IMR-90 (cell line): ENCODE measurements at regions not wholly inside any gene's neighbourhood (a gene's known extent, or its start where the extent isn't known, plus 50 kb on each side); places are given as distances from the start of the nearest gene placed in this dataset.

Source experiments
- ATAC-seq: fragments of 200-7000 bp; cut with Tn5 transposase; 2 replicates; pipeline ENCODE4 v1.9.1; 2020; ENCODE audit warnings: low read depth, mild to moderate bottlenecking, moderate library complexity
- BruUV-seq: library from RNA; stranded (reverse); fragments of 400-500 nt; replicated peaks from 2 replicates; lab custom pipeline; 2021; lab: Mats Ljungman, UMichigan
- CTCF ChIA-PET: fragments of 300-600 bp; formaldehyde crosslinking; extraction: SDS; loops from one replicate; lab custom pipeline; 2021; ENCODE audit warnings: antibody characterized with exemption; lab: Yijun Ruan, JAX
- POLR2A ChIA-PET: fragments of 300-600 bp; sonication (Branson Sonifier 250); formaldehyde crosslinking; loops from one replicate; lab custom pipeline; 2022; ENCODE audit warnings: antibody characterized with exemption; ENCODE audit not compliant: unreplicated experiment; lab: Charles Lee
- DNase-seq: peaks from one replicate; pipeline ENCODE4 v3.0.0; 2013
- H2AFZ ChIP-seq: replicated peaks from 2 replicates; pipeline ENCODE3; 2013; ENCODE audit warnings: low read length, mild to moderate bottlenecking; ENCODE audit not compliant: poor library complexity
- H2AK5ac ChIP-seq: 2 replicates; pipeline ENCODE4 v1.6.1; 2013; ENCODE audit warnings: low read depth, low read length, inconsistent platforms
- H2AK9ac ChIP-seq: replicated peaks from 2 replicates; pipeline ENCODE3; 2013; ENCODE audit warnings: mild to moderate bottlenecking, low read depth, low read length, moderate library complexity; ENCODE audit not compliant: poor library complexity
- H2BK120ac ChIP-seq: 2 replicates; pipeline ENCODE4 v1.6.1; 2013; ENCODE audit warnings: low read depth, low read length, inconsistent platforms
- H2BK15ac ChIP-seq: 3 replicates; pipeline ENCODE4 v1.6.1; 2013; ENCODE audit warnings: low read depth, low read length, inconsistent platforms
- H2BK20ac ChIP-seq: 2 replicates; pipeline ENCODE4 v1.6.1; 2013; ENCODE audit warnings: low read depth, mild to moderate bottlenecking, inconsistent platforms, low read length, moderate library complexity
- H2BK5ac ChIP-seq: 2 replicates; pipeline ENCODE4 v1.6.1; 2013; ENCODE audit warnings: mild to moderate bottlenecking, low read depth, low read length, inconsistent platforms; ENCODE audit not compliant: poor library complexity, severe bottlenecking
- H3K14ac ChIP-seq: replicated peaks from 2 replicates; pipeline ENCODE4 v1.6.1; 2013; ENCODE audit warnings: low read depth, low read length, inconsistent platforms
- H3K18ac ChIP-seq: 2 replicates; pipeline ENCODE4 v1.6.1; 2013; ENCODE audit warnings: low read depth, low read length, control low read depth
- H3K23ac ChIP-seq: 2 replicates; pipeline ENCODE4 v1.6.1; 2013; ENCODE audit warnings: low read depth, low read length, inconsistent platforms
- H3K27ac ChIP-seq: 2 replicates; pipeline ENCODE4 v1.5.1; 2013; ENCODE audit warnings: mild to moderate bottlenecking, control low read depth, low read length; ENCODE audit not compliant: insufficient read depth
- H3K27me3 ChIP-seq: 2 replicates; pipeline ENCODE4 v1.6.1; 2013; ENCODE audit warnings: low read length; ENCODE audit not compliant: control insufficient read depth, insufficient read depth
- H3K36me3 ChIP-seq: 2 replicates; pipeline ENCODE4 v1.6.1; 2013; ENCODE audit warnings: low read length, mixed read lengths; ENCODE audit not compliant: control insufficient read depth, insufficient read depth
- H3K4ac ChIP-seq: 2 replicates; pipeline ENCODE4 v1.6.1; 2013; ENCODE audit warnings: low read depth, low read length, inconsistent platforms
- H3K4me1 ChIP-seq: 2 replicates; pipeline ENCODE4 v1.6.1; 2013; ENCODE audit warnings: low read length, mixed read lengths; ENCODE audit not compliant: control insufficient read depth, insufficient read depth
- H3K4me2 ChIP-seq: 2 replicates; pipeline ENCODE4 v1.6.1; 2013; ENCODE audit warnings: low read depth, mild to moderate bottlenecking, control low read depth, low read length, moderate library complexity
- H3K4me3 ChIP-seq: 2 replicates; pipeline ENCODE4 v1.5.1; 2013; ENCODE audit warnings: low read depth, mild to moderate bottlenecking, control low read depth, low read length, moderate library complexity; ENCODE audit not compliant: insufficient read depth
- H3K56ac ChIP-seq: 2 replicates; pipeline ENCODE4 v1.6.1; 2013; ENCODE audit warnings: low read length, inconsistent platforms; ENCODE audit not compliant: insufficient read depth; ENCODE audit errors: extremely low read depth
- H3K79me1 ChIP-seq, 2 experiments: 2 replicates each; pipeline ENCODE4 v1.6.1; 2013; ENCODE audit warnings: low read length in 2 of 2, inconsistent platforms in 1 of 2, low read depth in 1 of 2
- H3K9ac ChIP-seq: 2 replicates; pipeline ENCODE4 v1.6.1; 2013; ENCODE audit warnings: low read depth, low read length, control low read depth
- H3K9me1 ChIP-seq: 2 replicates; pipeline ENCODE4 v1.6.1; 2013; ENCODE audit warnings: low read length, inconsistent platforms; ENCODE audit not compliant: insufficient read depth
- H3K9me3 ChIP-seq: 2 replicates; pipeline ENCODE4 v1.6.1; 2013; ENCODE audit warnings: low read length; ENCODE audit not compliant: control insufficient read depth, insufficient read depth
- H4K20me1 ChIP-seq: 2 replicates; pipeline ENCODE4 v1.6.1; 2013; ENCODE audit warnings: low read length, inconsistent platforms; ENCODE audit not compliant: insufficient read depth
- H4K5ac ChIP-seq: 2 replicates; pipeline ENCODE4 v1.6.1; 2013; ENCODE audit warnings: mild to moderate bottlenecking, low read depth, low read length, control low read depth
- H4K8ac ChIP-seq, 2 experiments: 2 replicates each; pipeline ENCODE4 v1.6.1; 2013; ENCODE audit warnings: low read depth in 2 of 2, low read length in 2 of 2, control low read depth in 1 of 2, inconsistent platforms in 1 of 2
- H4K91ac ChIP-seq: 2 replicates; pipeline ENCODE4 v1.6.1; 2013; ENCODE audit warnings: low read depth, low read length, inconsistent platforms; ENCODE audit not compliant: insufficient read depth
- CEBPB ChIP-seq: IDR thresholded peaks from 2 replicates; pipeline ENCODE4 v1.6.1; 2012; ENCODE audit warnings: low read depth, low read length, improper control_type of control experiment
- CHD1 ChIP-seq: IDR thresholded peaks from 2 replicates; pipeline ENCODE4 v1.6.1; 2012; ENCODE audit warnings: low read depth, low read length, improper control_type of control experiment
- FOS ChIP-seq: fragments of 150-350 bp; IDR thresholded peaks from 2 replicates; pipeline ENCODE4 v1.6.1; 2016; ENCODE audit warnings: low read depth, low read length
- MAZ ChIP-seq: IDR thresholded peaks from 2 replicates; pipeline ENCODE4 v1.6.1; 2012; ENCODE audit warnings: low read depth, mild to moderate bottlenecking, low read length, improper control_type of control experiment, moderate library complexity, borderline replicate concordance
- MXI1 ChIP-seq: IDR thresholded peaks from 2 replicates; pipeline ENCODE4 v1.6.1; 2012; ENCODE audit warnings: low read depth, mild to moderate bottlenecking, low read length, moderate library complexity, borderline replicate concordance
- NFE2L2 ChIP-seq: fragments of 150-350 bp; IDR thresholded peaks from 2 replicates; pipeline ENCODE4 v1.6.1; 2016; ENCODE audit warnings: low read depth, mild to moderate bottlenecking, low read length
- POLR2A ChIP-seq: IDR thresholded peaks from 2 replicates; pipeline ENCODE4 v1.6.1; 2012; ENCODE audit warnings: mild to moderate bottlenecking, low read depth, low read length
- RAD21 ChIP-seq: IDR thresholded peaks from 2 replicates; pipeline ENCODE4 v1.6.1; 2012; ENCODE audit warnings: low read length, improper control_type of control experiment
- RFX5 ChIP-seq: IDR thresholded peaks from 2 replicates; pipeline ENCODE4 v1.8.0; 2012; ENCODE audit warnings: low read depth, mild to moderate bottlenecking, low read length, moderate library complexity
- SMC3 ChIP-seq: fragments of 150-350 bp; IDR thresholded peaks from 2 replicates; pipeline ENCODE4 v1.6.1; 2016; ENCODE audit warnings: low read depth, mild to moderate bottlenecking, antibody characterized with exemption, low read length, moderate library complexity
- USF2 ChIP-seq: fragments of 150-350 bp; IDR thresholded peaks from 2 replicates; pipeline ENCODE4 v1.6.1; 2017; ENCODE audit warnings: mild to moderate bottlenecking, antibody characterized with exemption, low read length, low read depth
- WGBS, 2 experiments: methylation state at CpG; one replicate each; pipeline versions ENCODE4 v1.1.5 to v1.1.7; 2013; ENCODE audit warnings: missing lambda C conversion rate in 2 of 2; ENCODE audit not compliant: insufficient read length in 1 of 2; ENCODE audit errors: extremely low coverage in 2 of 2; 5-methylcytosine and 5-hydroxymethylcytosine counted together
- dilution Hi-C: fragments of 300-500 bp; cut with HindIII; formaldehyde crosslinking; loops from one replicate; pipeline ENCODE4 v1.14.3; 2018; ENCODE audit warnings: low sequenced_read_pairs; ENCODE audit not compliant: unreplicated experiment
- in situ Hi-C: fragments of 300-500 bp; cut with MboI; formaldehyde crosslinking; loops from 3 replicates; pipeline ENCODE4 v1.14.3; 2019; ENCODE audit warnings: low sequenced_read_pairs, inconsistent platforms, mixed read lengths
- intact Hi-C: fragments of 100-400 bp; cut with micrococcal nuclease; formaldehyde crosslinking; loops from 2 replicates; pipeline ENCODE4 v1.10.0; 2022

- Histone ChIP-seq H4K5ac (no peak overlapping the region), H3K56ac (no peak overlapping the region), H2BK15ac (no peak overlapping the region), H2AFZ (no peak overlapping the region), H3K4me3 (no peak overlapping the region), H3K79me1 (no peaks in the 10 kb centered on the region), H3K23ac (no peak overlapping the region), H4K20me1 (no peaks in the 10 kb centered on the region), H3K4me2 (no peak overlapping the region), H3K27me3 (no peaks in the 10 kb centered on the region), H2BK20ac (no peak overlapping the region), H3K27ac (no peak overlapping the region), H2AK9ac (no peak overlapping the region), H3K9ac (no peak overlapping the region), H3K4ac (no peak overlapping the region), H3K18ac (no peak overlapping the region), H2BK120ac (no peak overlapping the region), H3K9me1 (no peaks in the 10 kb centered on the region), H3K4me1 (no peaks in the 10 kb centered on the region), H3K9me3 (peaks cover 13% of the 10 kb centered on the region), H2BK5ac (no peak overlapping the region), H3K36me3 (no peaks in the 10 kb centered on the region), H2AK5ac (no peak overlapping the region), H3K14ac (no peak overlapping the region), H4K91ac (no peak overlapping the region), H4K8ac (no peak overlapping the region)
- no TSS peak for BruUV-seq
- dilution Hi-C loops = no loop called here
- POLR2A ChIA-PET = no interaction called here
- CTCF ChIA-PET = no interaction called here
- in situ Hi-C loops = no loop called here
- intact Hi-C loops = no loop called here
- DNase-seq (no peak), ATAC-seq (no peak)
- no CpG with 5 or more reads among the region's 2 CpGs for WGBS, 2 experiments
- TF ChIP-seq RFX5 (no peak), FOS (no peak), MXI1 (no peak), CEBPB (no peak), MAZ (no peak), USF2 (no peak), NFE2L2 (no peak), CHD1 (no peak), SMC3 (no peak), RAD21 (no peak), POLR2A (no peak)
These were observed 245.9 kb downstream of the PRDM2 start for GRCh38 chr1:13945856-13946255.
